IMR-90 (cell line): ENCODE measurements at regions not wholly inside any gene's neighbourhood (a gene's known extent, or its start where the extent isn't known, plus 50 kb on each side); places are given as distances from the start of the nearest gene placed in this dataset.

Experiments used
- ATAC-seq: fragments of 200-7000 bp; cut with Tn5 transposase; 2 replicates; pipeline ENCODE4 v1.9.1; 2020; ENCODE audit warnings: low read depth, mild to moderate bottlenecking, moderate library complexity
- BruUV-seq: library from RNA; stranded (reverse); fragments of 400-500 nt; replicated peaks from 2 replicates; lab custom pipeline; 2021; lab: Mats Ljungman, UMichigan
- CTCF ChIA-PET: fragments of 300-600 bp; formaldehyde crosslinking; extraction: SDS; loops from one replicate; lab custom pipeline; 2021; ENCODE audit warnings: antibody characterized with exemption; lab: Yijun Ruan, JAX
- POLR2A ChIA-PET: fragments of 300-600 bp; sonication (Branson Sonifier 250); formaldehyde crosslinking; loops from one replicate; lab custom pipeline; 2022; ENCODE audit warnings: antibody characterized with exemption; ENCODE audit not compliant: unreplicated experiment; lab: Charles Lee
- DNase-seq: peaks from one replicate; pipeline ENCODE4 v3.0.0; 2013
- H2AFZ ChIP-seq: replicated peaks from 2 replicates; pipeline ENCODE3; 2013; ENCODE audit warnings: low read length, mild to moderate bottlenecking; ENCODE audit not compliant: poor library complexity
- H2AK5ac ChIP-seq: 2 replicates; pipeline ENCODE4 v1.6.1; 2013; ENCODE audit warnings: low read depth, low read length, inconsistent platforms
- H2AK9ac ChIP-seq: replicated peaks from 2 replicates; pipeline ENCODE3; 2013; ENCODE audit warnings: mild to moderate bottlenecking, low read depth, low read length, moderate library complexity; ENCODE audit not compliant: poor library complexity
- H2BK120ac ChIP-seq: 2 replicates; pipeline ENCODE4 v1.6.1; 2013; ENCODE audit warnings: low read depth, low read length, inconsistent platforms
- H2BK15ac ChIP-seq: 3 replicates; pipeline ENCODE4 v1.6.1; 2013; ENCODE audit warnings: low read depth, low read length, inconsistent platforms
- H2BK20ac ChIP-seq: 2 replicates; pipeline ENCODE4 v1.6.1; 2013; ENCODE audit warnings: low read depth, mild to moderate bottlenecking, inconsistent platforms, low read length, moderate library complexity
- H2BK5ac ChIP-seq: 2 replicates; pipeline ENCODE4 v1.6.1; 2013; ENCODE audit warnings: mild to moderate bottlenecking, low read depth, low read length, inconsistent platforms; ENCODE audit not compliant: poor library complexity, severe bottlenecking
- H3K14ac ChIP-seq: replicated peaks from 2 replicates; pipeline ENCODE4 v1.6.1; 2013; ENCODE audit warnings: low read depth, low read length, inconsistent platforms
- H3K18ac ChIP-seq: 2 replicates; pipeline ENCODE4 v1.6.1; 2013; ENCODE audit warnings: low read depth, low read length, control low read depth
- H3K23ac ChIP-seq: 2 replicates; pipeline ENCODE4 v1.6.1; 2013; ENCODE audit warnings: low read depth, low read length, inconsistent platforms
- H3K27ac ChIP-seq: 2 replicates; pipeline ENCODE4 v1.5.1; 2013; ENCODE audit warnings: mild to moderate bottlenecking, control low read depth, low read length; ENCODE audit not compliant: insufficient read depth
- H3K27me3 ChIP-seq: 2 replicates; pipeline ENCODE4 v1.6.1; 2013; ENCODE audit warnings: low read length; ENCODE audit not compliant: control insufficient read depth, insufficient read depth
- H3K36me3 ChIP-seq: 2 replicates; pipeline ENCODE4 v1.6.1; 2013; ENCODE audit warnings: low read length, mixed read lengths; ENCODE audit not compliant: control insufficient read depth, insufficient read depth
- H3K4ac ChIP-seq: 2 replicates; pipeline ENCODE4 v1.6.1; 2013; ENCODE audit warnings: low read depth, low read length, inconsistent platforms
- H3K4me1 ChIP-seq: 2 replicates; pipeline ENCODE4 v1.6.1; 2013; ENCODE audit warnings: low read length, mixed read lengths; ENCODE audit not compliant: control insufficient read depth, insufficient read depth
- H3K4me2 ChIP-seq: 2 replicates; pipeline ENCODE4 v1.6.1; 2013; ENCODE audit warnings: low read depth, mild to moderate bottlenecking, control low read depth, low read length, moderate library complexity
- H3K4me3 ChIP-seq: 2 replicates; pipeline ENCODE4 v1.5.1; 2013; ENCODE audit warnings: low read depth, mild to moderate bottlenecking, control low read depth, low read length, moderate library complexity; ENCODE audit not compliant: insufficient read depth
- H3K56ac ChIP-seq: 2 replicates; pipeline ENCODE4 v1.6.1; 2013; ENCODE audit warnings: low read length, inconsistent platforms; ENCODE audit not compliant: insufficient read depth; ENCODE audit errors: extremely low read depth
- H3K79me1 ChIP-seq, 2 experiments: 2 replicates each; pipeline ENCODE4 v1.6.1; 2013; ENCODE audit warnings: low read length in 2 of 2, inconsistent platforms in 1 of 2, low read depth in 1 of 2
- H3K9ac ChIP-seq: 2 replicates; pipeline ENCODE4 v1.6.1; 2013; ENCODE audit warnings: low read depth, low read length, control low read depth
- H3K9me1 ChIP-seq: 2 replicates; pipeline ENCODE4 v1.6.1; 2013; ENCODE audit warnings: low read length, inconsistent platforms; ENCODE audit not compliant: insufficient read depth
- H3K9me3 ChIP-seq: 2 replicates; pipeline ENCODE4 v1.6.1; 2013; ENCODE audit warnings: low read length; ENCODE audit not compliant: control insufficient read depth, insufficient read depth
- H4K20me1 ChIP-seq: 2 replicates; pipeline ENCODE4 v1.6.1; 2013; ENCODE audit warnings: low read length, inconsistent platforms; ENCODE audit not compliant: insufficient read depth
- H4K5ac ChIP-seq: 2 replicates; pipeline ENCODE4 v1.6.1; 2013; ENCODE audit warnings: mild to moderate bottlenecking, low read depth, low read length, control low read depth
- H4K8ac ChIP-seq, 2 experiments: 2 replicates each; pipeline ENCODE4 v1.6.1; 2013; ENCODE audit warnings: low read depth in 2 of 2, low read length in 2 of 2, control low read depth in 1 of 2, inconsistent platforms in 1 of 2
- H4K91ac ChIP-seq: 2 replicates; pipeline ENCODE4 v1.6.1; 2013; ENCODE audit warnings: low read depth, low read length, inconsistent platforms; ENCODE audit not compliant: insufficient read depth
- BHLHE40 ChIP-seq: fragments of 150-350 bp; IDR thresholded peaks from 2 replicates; pipeline ENCODE4 v1.6.1; 2016; ENCODE audit warnings: mild to moderate bottlenecking, low read depth, low read length
- CEBPB ChIP-seq: IDR thresholded peaks from 2 replicates; pipeline ENCODE4 v1.6.1; 2012; ENCODE audit warnings: low read depth, low read length, improper control_type of control experiment
- CHD1 ChIP-seq: IDR thresholded peaks from 2 replicates; pipeline ENCODE4 v1.6.1; 2012; ENCODE audit warnings: low read depth, low read length, improper control_type of control experiment
- CTCF ChIP-seq: conservative IDR thresholded peaks from 2 replicates; pipeline ENCODE4 v1.5.1; 2012; ENCODE audit warnings: mild to moderate bottlenecking, low read depth, low read length, improper control_type of control experiment
- ELK1 ChIP-seq: fragments of 150-350 bp; IDR thresholded peaks from 2 replicates; pipeline ENCODE4 v1.6.1; 2016; ENCODE audit warnings: low read depth, mild to moderate bottlenecking, low read length, moderate library complexity, borderline replicate concordance
- FOS ChIP-seq: fragments of 150-350 bp; IDR thresholded peaks from 2 replicates; pipeline ENCODE4 v1.6.1; 2016; ENCODE audit warnings: low read depth, low read length
- MAFK ChIP-seq: IDR thresholded peaks from 2 replicates; pipeline ENCODE4 v1.6.1; 2012; ENCODE audit warnings: low read depth, low read length, improper control_type of control experiment
- MAZ ChIP-seq: IDR thresholded peaks from 2 replicates; pipeline ENCODE4 v1.6.1; 2012; ENCODE audit warnings: low read depth, mild to moderate bottlenecking, low read length, improper control_type of control experiment, moderate library complexity, borderline replicate concordance
- MXI1 ChIP-seq: IDR thresholded peaks from 2 replicates; pipeline ENCODE4 v1.6.1; 2012; ENCODE audit warnings: low read depth, mild to moderate bottlenecking, low read length, moderate library complexity, borderline replicate concordance
- NFE2L2 ChIP-seq: fragments of 150-350 bp; IDR thresholded peaks from 2 replicates; pipeline ENCODE4 v1.6.1; 2016; ENCODE audit warnings: low read depth, mild to moderate bottlenecking, low read length
- POLR2A ChIP-seq: IDR thresholded peaks from 2 replicates; pipeline ENCODE4 v1.6.1; 2012; ENCODE audit warnings: mild to moderate bottlenecking, low read depth, low read length
- RAD21 ChIP-seq: IDR thresholded peaks from 2 replicates; pipeline ENCODE4 v1.6.1; 2012; ENCODE audit warnings: low read length, improper control_type of control experiment
- RCOR1 ChIP-seq: IDR thresholded peaks from 2 replicates; pipeline ENCODE4 v1.6.1; 2012; ENCODE audit warnings: mild to moderate bottlenecking, low read length, improper control_type of control experiment; ENCODE audit not compliant: insufficient replicate concordance
- RFX5 ChIP-seq: IDR thresholded peaks from 2 replicates; pipeline ENCODE4 v1.8.0; 2012; ENCODE audit warnings: low read depth, mild to moderate bottlenecking, low read length, moderate library complexity
- SMC3 ChIP-seq: fragments of 150-350 bp; IDR thresholded peaks from 2 replicates; pipeline ENCODE4 v1.6.1; 2016; ENCODE audit warnings: low read depth, mild to moderate bottlenecking, antibody characterized with exemption, low read length, moderate library complexity
- WGBS, 2 experiments: methylation state at CpG; one replicate each; pipeline versions ENCODE4 v1.1.5 to v1.1.7; 2013; ENCODE audit warnings: missing lambda C conversion rate in 2 of 2; ENCODE audit not compliant: insufficient read length in 1 of 2; ENCODE audit errors: extremely low coverage in 2 of 2; 5-methylcytosine and 5-hydroxymethylcytosine counted together
- dilution Hi-C: fragments of 300-500 bp; cut with HindIII; formaldehyde crosslinking; loops from one replicate; pipeline ENCODE4 v1.14.3; 2018; ENCODE audit warnings: low sequenced_read_pairs; ENCODE audit not compliant: unreplicated experiment
- in situ Hi-C: fragments of 300-500 bp; cut with MboI; formaldehyde crosslinking; loops from 3 replicates; pipeline ENCODE4 v1.14.3; 2019; ENCODE audit warnings: low sequenced_read_pairs, inconsistent platforms, mixed read lengths
- intact Hi-C: fragments of 100-400 bp; cut with micrococcal nuclease; formaldehyde crosslinking; loops from 2 replicates; pipeline ENCODE4 v1.10.0; 2022
- TF ChIP-seq, protein P1 (sequence below): fragments of 150-350 bp; IDR thresholded peaks from 2 replicates; pipeline ENCODE4 v1.6.1; 2017; ENCODE audit warnings: mild to moderate bottlenecking, antibody characterized with exemption, low read length, low read depth

GRCh38 chr2:194151231-194151630 is 1505.8 kb upstream of the SLC39A10 start:
- Histone ChIP-seq H3K56ac (no peak overlapping the region), H2BK15ac (no peak overlapping the region), H4K91ac (no peak overlapping the region), H3K14ac (no peak overlapping the region), H4K20me1 (no peaks in the 10 kb centered on the region), H4K5ac (no peak overlapping the region), H3K27me3 (no peaks in the 10 kb centered on the region), H2AK5ac (no peak overlapping the region), H3K9me1 (no peaks in the 10 kb centered on the region), H3K36me3 (no peaks in the 10 kb centered on the region), H3K23ac (no peak overlapping the region), H3K4me2 (no peak overlapping the region), H2AFZ (no peak overlapping the region), H2BK20ac (no peak overlapping the region), H3K4me3 (no peak overlapping the region), H3K9ac (no peak overlapping the region), H3K27ac (no peak overlapping the region), H3K79me1 (no peaks in the 10 kb centered on the region), H2BK120ac (no peak overlapping the region), H3K4me1 (no peaks in the 10 kb centered on the region), H3K4ac (no peak overlapping the region), H2BK5ac (no peak overlapping the region), H3K9me3 (peaks cover 18% of the 10 kb centered on the region), H4K8ac (no peak overlapping the region), H3K18ac (no peak overlapping the region), H2AK9ac (no peak overlapping the region)
- WGBS, 2 experiments: no CpG with 5 or more reads among the region's 1 CpG
- POLR2A ChIA-PET: no interaction called here
- BruUV-seq: no TSS peak
- in situ Hi-C loops: no loop called here
- TF ChIP-seq CHD1: no peak
- TF ChIP-seq RFX5: no peak
- TF ChIP-seq MXI1: no peak
- TF ChIP-seq MAFK: no peak
- no peak for TF ChIP-seq ELK1
- no peak for TF ChIP-seq CTCF
- no peak for TF ChIP-seq FOS
- TF ChIP-seq SMC3: no peak
- TF ChIP-seq BHLHE40: no peak
- no peak for TF ChIP-seq RAD21
- TF ChIP-seq, protein P1, sequence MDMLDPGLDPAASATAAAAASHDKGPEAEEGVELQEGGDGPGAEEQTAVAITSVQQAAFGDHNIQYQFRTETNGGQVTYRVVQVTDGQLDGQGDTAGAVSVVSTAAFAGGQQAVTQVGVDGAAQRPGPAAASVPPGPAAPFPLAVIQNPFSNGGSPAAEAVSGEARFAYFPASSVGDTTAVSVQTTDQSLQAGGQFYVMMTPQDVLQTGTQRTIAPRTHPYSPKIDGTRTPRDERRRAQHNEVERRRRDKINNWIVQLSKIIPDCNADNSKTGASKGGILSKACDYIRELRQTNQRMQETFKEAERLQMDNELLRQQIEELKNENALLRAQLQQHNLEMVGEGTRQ: no peak
- TF ChIP-seq CEBPB: no peak
- TF ChIP-seq NFE2L2: no peak
- no peak for TF ChIP-seq RCOR1
- TF ChIP-seq MAZ: no peak
- TF ChIP-seq POLR2A: no peak
- no peak for ATAC-seq
- DNase-seq: no peak
- intact Hi-C loops: no loop called here
- CTCF ChIA-PET: no interaction called here
- dilution Hi-C loops: no loop called here
